Fibroblast of the aortic adventitia (primary cell): ENCODE measurements at regions not wholly inside any gene's neighbourhood (a gene's known extent, or its start where the extent isn't known, plus 50 kb on each side); places are given as distances from the start of the nearest gene placed in this dataset.

Experiments used
- DNase-seq: peaks from one replicate; pipeline ENCODE4 v3.0.0-alpha.2; 2010; ENCODE audit warnings: low read depth
- H3K4me3 ChIP-seq: 2 replicates; pipeline ENCODE4 v1.5.1; 2011; ENCODE audit warnings: low read depth, mild to moderate bottlenecking, control low read depth, low read length, moderate library complexity
- CTCF ChIP-seq: IDR thresholded peaks from 2 replicates; pipeline ENCODE4 v1.5.1; 2011; ENCODE audit warnings: mild to moderate bottlenecking, low read length, control low read depth, inconsistent platforms; ENCODE audit not compliant: insufficient read depth

GRCh38 chr2:35339211-35339610, 1016.4 kb upstream of the CRIM1 start:
- no peak overlapping the region for H3K4me3 ChIP-seq
- DNase-seq = no peak
- no peak for TF ChIP-seq CTCF

- no peak for TF ChIP-seq CTCF
- DNase-seq = no peak
- no peak overlapping the region for H3K4me3 ChIP-seq
Observed at GRCh38 chr2:35337922-35338321, 1017.7 kb upstream of the CRIM1 start.

- TF ChIP-seq CTCF = no peak
- no peak overlapping the region for H3K4me3 ChIP-seq
- no peak for DNase-seq
Observed at GRCh38 chr2:35314049-35314448, 1041.5 kb upstream of the CRIM1 start.

GRCh38 chr2:35301369-35301768, 1054.2 kb upstream of the CRIM1 start:
- no peak for DNase-seq
- no peak for TF ChIP-seq CTCF
- no peak overlapping the region for H3K4me3 ChIP-seq

GRCh38 chr2:35298493-35298892, 1057.1 kb upstream of the CRIM1 start:
- H3K4me3 ChIP-seq = no peak overlapping the region
- no peak for DNase-seq
- TF ChIP-seq CTCF = no peak

- H3K4me3 ChIP-seq = no peak overlapping the region
- DNase-seq = no peak
- no peak for TF ChIP-seq CTCF
Observed at GRCh38 chr2:35297403-35297802, 1058.2 kb upstream of the CRIM1 start.

GRCh38 chr2:35294636-35295263, 1060.8 kb upstream of the CRIM1 start:
- DNase-seq = no peak
- no peak for TF ChIP-seq CTCF
- no peak overlapping the region for H3K4me3 ChIP-seq
